Sigmoid colon (tissue), 4 donors: ENCODE measurements at regions not wholly inside any gene's neighbourhood (a gene's known extent, or its start where the extent isn't known, plus 50 kb on each side); places are given as distances from the start of the nearest gene placed in this dataset.

Experiments used
- CTCF ChIP-seq, 4 experiments: fragments of 450-650 bp in 3 of 4; fragments of 200-600 bp in 1 of 4; IDR thresholded peaks; one replicate each; pipeline ENCODE4 v1.5.1; 2016 to 2019; ENCODE audit warnings: antibody characterized with exemption in 4 of 4, mild to moderate bottlenecking in 3 of 4, moderate library complexity in 2 of 4
- EP300 ChIP-seq, 4 donors: sonication (generic); formaldehyde crosslinking; IDR thresholded peaks; one replicate each; pipeline ENCODE4 v1.6.1; 2017; ENCODE audit warnings: antibody characterized with exemption in 4 of 4
- POLR2A ChIP-seq, 2 donors: fragments of 450-650 bp; IDR thresholded peaks; one replicate each; pipeline ENCODE4 v1.6.1; 2016; ENCODE audit warnings: antibody characterized with exemption in 2 of 2, mild to moderate bottlenecking in 2 of 2, moderate library complexity in 2 of 2
- POLR2AphosphoS5 ChIP-seq, 4 donors: sonication (generic); formaldehyde crosslinking; IDR thresholded peaks; one replicate each; pipeline ENCODE4 v1.6.1; 2017; ENCODE audit warnings: antibody characterized with exemption in 4 of 4

GRCh38 chr12:115140981-115141655 is 457.1 kb upstream of the TBX3 start:
- no peak for TF ChIP-seq CTCF (IDR thresholded peaks at IDR 0.05)
- no peak for TF ChIP-seq EP300 (IDR thresholded peaks at IDR 0.05)
- no peak for TF ChIP-seq POLR2AphosphoS5 (IDR thresholded peaks at IDR 0.05)
- no peak for TF ChIP-seq POLR2A (IDR thresholded peaks at IDR 0.05)
